ENCODE measurements at regions not wholly inside any gene's neighbourhood (a gene's known extent, or its start where the extent isn't known, plus 50 kb on each side); places are given as distances from the start of the nearest gene placed in this dataset.

- DNase-seq (ENCODE audit: low read depth): no peak
- H3K4me3 ChIP-seq (ENCODE audit: low read depth, low read length): no peak overlapping the region
- TF ChIP-seq CTCF (IDR thresholded peaks at IDR 0.05; ENCODE audit: insufficient read depth, low read depth, low read length): no peak
Observed at GRCh38 chr17:74040729-74041128, 162.7 kb upstream of the RPL38 start.

- no peak for DNase-seq (ENCODE audit: low read depth)
- no peak overlapping the region for H3K4me3 ChIP-seq (ENCODE audit: low read depth, low read length)
- TF ChIP-seq CTCF (IDR thresholded peaks at IDR 0.05; ENCODE audit: insufficient read depth, low read depth, low read length): no peak
Observed at GRCh38 chr17:74041869-74042640, 161.4 kb upstream of the RPL38 start.

- TF ChIP-seq CTCF (IDR thresholded peaks at IDR 0.05; ENCODE audit: insufficient read depth, low read depth, low read length): no peak
- peak; percentile 4 for DNase-seq (ENCODE audit: low read depth)
Observed at GRCh38 chr17:74042744-74043486, 160.6 kb upstream of the RPL38 start.

GRCh38 chr17:74043976-74044375 lies 159.5 kb upstream of the RPL38 start:
- DNase-seq (ENCODE audit: low read depth): no peak
- TF ChIP-seq CTCF (IDR thresholded peaks at IDR 0.05; ENCODE audit: insufficient read depth, low read depth, low read length): no peak
- H3K4me3 ChIP-seq (ENCODE audit: low read depth, low read length): no peak overlapping the region

More at GRCh38 chr17:74042744-74043486, 160.6 kb upstream of the RPL38 start:
- H3K4me3 ChIP-seq (ENCODE audit: low read depth, low read length): no peak overlapping the region

- H3K4me3 ChIP-seq (ENCODE audit: low read depth, low read length): no peak overlapping the region
- DNase-seq (ENCODE audit: low read depth): no peak
- no peak for TF ChIP-seq CTCF (IDR thresholded peaks at IDR 0.05; ENCODE audit: insufficient read depth, low read depth, low read length)
Observed at GRCh38 chr17:74045608-74046280, 157.7 kb upstream of the RPL38 start.

- no peak for TF ChIP-seq CTCF (IDR thresholded peaks at IDR 0.05; ENCODE audit: insufficient read depth, low read depth, low read length)
- no peak overlapping the region for H3K4me3 ChIP-seq (ENCODE audit: low read depth, low read length)
- DNase-seq (ENCODE audit: low read depth): no peak
Observed at GRCh38 chr17:74049167-74049966, 154.1 kb upstream of the RPL38 start.
